K562 (cell line): ENCODE measurements at regions not wholly inside any gene's neighbourhood (a gene's known extent, or its start where the extent isn't known, plus 50 kb on each side); places are given as distances from the start of the nearest gene placed in this dataset.
A peak's percentile ranks its signal among the peaks of the same experiment; 100 is the strongest.

Experiments used
- CCAR2 ChIP-seq: fragments of 200-400 bp; formaldehyde crosslinking; IDR thresholded peaks from 2 replicates; pipeline ENCODE4 v1.6.1; 2017; ENCODE audit warnings: mild to moderate bottlenecking, low read depth, low read length
- ELF2 ChIP-seq: fragments of 250-450 bp; sonication (Bioruptor Pico); IDR thresholded peaks from 2 replicates; pipeline ENCODE4 v1.5.0; 2021; ENCODE audit warnings: mild to moderate bottlenecking
- KDM4B ChIP-seq, 2 experiments: fragments of 450-650 bp in 1 of 2; sonication (generic) in 1 of 2; IDR thresholded peaks; 2 replicates each; pipeline ENCODE4 v1.6.1; 2016 to 2017; ENCODE audit warnings: borderline replicate concordance in 2 of 2, antibody characterized with exemption in 1 of 2, low read depth in 1 of 2, mild to moderate bottlenecking in 1 of 2
- POLR2H ChIP-seq: IDR thresholded peaks from 2 replicates; pipeline ENCODE4 v1.6.1; 2016; ENCODE audit warnings: missing genetic modification characterization, low read depth, mild to moderate bottlenecking, control low read depth, missing compliant biosample characterization, moderate library complexity
- STAT5A ChIP-seq: IDR thresholded peaks from 2 replicates; pipeline ENCODE4 v1.6.1; 2012; ENCODE audit warnings: low read length, inconsistent platforms, borderline replicate concordance
- U2AF1 ChIP-seq: fragments of 200-400 bp; formaldehyde crosslinking; optimal IDR thresholded peaks from 2 replicates; pipeline ENCODE3; 2017; ENCODE audit warnings: mild to moderate bottlenecking, low read depth, low read length, moderate library complexity
- ZC3H8 ChIP-seq: fragments of 450-650 bp; IDR thresholded peaks from 2 replicates; pipeline ENCODE4 v1.6.1; 2017
- TF ChIP-seq, protein P1 (sequence below): sonication (generic); formaldehyde crosslinking; IDR thresholded peaks from 2 replicates; pipeline ENCODE4 v1.8.0; 2022; ENCODE audit warnings: mild to moderate bottlenecking, missing genetic modification reagents
- TF ChIP-seq, protein P2 (sequence below): fragments of 450-650 bp; formaldehyde crosslinking; conservative IDR thresholded peaks from 2 replicates; pipeline ENCODE4 v1.4.0; 2022; ENCODE audit warnings: mild to moderate bottlenecking, missing genetic modification characterization
- TF ChIP-seq, protein P3 (sequence below): fragments of 250-450 bp; sonication (Bioruptor Pico); IDR thresholded peaks from 2 replicates; pipeline ENCODE4 v1.8.0; 2021; ENCODE audit warnings: borderline replicate concordance, mild to moderate bottlenecking, moderate library complexity; ENCODE audit not compliant: poor library complexity, severe bottlenecking
- TF ChIP-seq, protein P4 (sequence below), 2 experiments: IDR thresholded peaks in 1 of 2; conservative IDR thresholded peaks in 1 of 2; 2 replicates each; pipeline ENCODE4 v1.6.1; 2016; ENCODE audit warnings: low read depth in 2 of 2, mild to moderate bottlenecking in 1 of 2, missing compliant biosample characterization in 1 of 2, missing genetic modification characterization in 1 of 2, moderate library complexity in 1 of 2
- TF ChIP-seq, protein P5 (sequence below): fragments of 450-650 bp; IDR thresholded peaks from 2 replicates; pipeline ENCODE4 v1.6.1; 2014; ENCODE audit warnings: low read depth, mild to moderate bottlenecking, moderate library complexity, borderline replicate concordance
- TF ChIP-seq, protein P6 (sequence below): fragments of 250-450 bp; sonication (Bioruptor Pico); IDR thresholded peaks from 2 replicates; pipeline ENCODE4 v1.5.0; 2021; ENCODE audit warnings: mild to moderate bottlenecking, moderate library complexity

DNA sequence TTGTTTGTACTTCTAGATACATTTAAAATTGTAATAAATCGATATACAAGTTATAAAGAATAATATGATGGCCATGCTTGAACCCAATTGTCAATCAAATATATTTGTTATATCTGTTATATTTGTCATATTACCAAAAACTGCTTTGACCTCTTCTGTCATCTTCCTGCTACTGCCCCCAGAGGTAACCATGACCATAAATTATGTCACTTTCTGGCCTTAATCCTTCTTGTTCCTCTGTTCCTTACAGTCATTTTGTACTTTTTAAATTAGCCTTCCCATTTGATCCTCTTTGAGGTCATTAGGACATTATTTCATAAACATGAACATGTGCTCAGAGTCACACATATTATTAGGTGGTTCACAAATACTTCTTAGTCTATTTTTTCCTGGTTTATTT lies 124.7 kb downstream of the HFE start (continued):
- TF ChIP-seq KDM4B (IDR thresholded peaks at IDR 0.05; ENCODE audit: borderline replicate concordance in 2 of 2, low read depth in 1 of 2) (no peak), ZC3H8 (no peak), POLR2H (tag) (peak; percentile 56), U2AF1 (peak; percentile 4), CCAR2 (no peak), ELF2 (CRISPR knock-in tag) (0 out of 2 replicates have a peak, but pooled peaks have one; percentile 51), STAT5A (no peak; the same call in 1 of the 2 replicates)
- TF ChIP-seq, protein P1, sequence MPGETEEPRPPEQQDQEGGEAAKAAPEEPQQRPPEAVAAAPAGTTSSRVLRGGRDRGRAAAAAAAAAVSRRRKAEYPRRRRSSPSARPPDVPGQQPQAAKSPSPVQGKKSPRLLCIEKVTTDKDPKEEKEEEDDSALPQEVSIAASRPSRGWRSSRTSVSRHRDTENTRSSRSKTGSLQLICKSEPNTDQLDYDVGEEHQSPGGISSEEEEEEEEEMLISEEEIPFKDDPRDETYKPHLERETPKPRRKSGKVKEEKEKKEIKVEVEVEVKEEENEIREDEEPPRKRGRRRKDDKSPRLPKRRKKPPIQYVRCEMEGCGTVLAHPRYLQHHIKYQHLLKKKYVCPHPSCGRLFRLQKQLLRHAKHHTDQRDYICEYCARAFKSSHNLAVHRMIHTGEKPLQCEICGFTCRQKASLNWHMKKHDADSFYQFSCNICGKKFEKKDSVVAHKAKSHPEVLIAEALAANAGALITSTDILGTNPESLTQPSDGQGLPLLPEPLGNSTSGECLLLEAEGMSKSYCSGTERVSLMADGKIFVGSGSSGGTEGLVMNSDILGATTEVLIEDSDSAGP (CRISPR knock-in tag) = no peak
- TF ChIP-seq, protein P2, sequence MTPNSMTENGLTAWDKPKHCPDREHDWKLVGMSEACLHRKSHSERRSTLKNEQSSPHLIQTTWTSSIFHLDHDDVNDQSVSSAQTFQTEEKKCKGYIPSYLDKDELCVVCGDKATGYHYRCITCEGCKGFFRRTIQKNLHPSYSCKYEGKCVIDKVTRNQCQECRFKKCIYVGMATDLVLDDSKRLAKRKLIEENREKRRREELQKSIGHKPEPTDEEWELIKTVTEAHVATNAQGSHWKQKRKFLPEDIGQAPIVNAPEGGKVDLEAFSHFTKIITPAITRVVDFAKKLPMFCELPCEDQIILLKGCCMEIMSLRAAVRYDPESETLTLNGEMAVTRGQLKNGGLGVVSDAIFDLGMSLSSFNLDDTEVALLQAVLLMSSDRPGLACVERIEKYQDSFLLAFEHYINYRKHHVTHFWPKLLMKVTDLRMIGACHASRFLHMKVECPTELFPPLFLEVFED = 0 out of 2 replicates have a peak, but pooled peaks have one; percentile 16
- TF ChIP-seq, protein P3, sequence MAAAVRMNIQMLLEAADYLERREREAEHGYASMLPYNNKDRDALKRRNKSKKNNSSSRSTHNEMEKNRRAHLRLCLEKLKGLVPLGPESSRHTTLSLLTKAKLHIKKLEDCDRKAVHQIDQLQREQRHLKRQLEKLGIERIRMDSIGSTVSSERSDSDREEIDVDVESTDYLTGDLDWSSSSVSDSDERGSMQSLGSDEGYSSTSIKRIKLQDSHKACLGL (CRISPR knock-in tag) = no peak
- TF ChIP-seq, protein P4, sequence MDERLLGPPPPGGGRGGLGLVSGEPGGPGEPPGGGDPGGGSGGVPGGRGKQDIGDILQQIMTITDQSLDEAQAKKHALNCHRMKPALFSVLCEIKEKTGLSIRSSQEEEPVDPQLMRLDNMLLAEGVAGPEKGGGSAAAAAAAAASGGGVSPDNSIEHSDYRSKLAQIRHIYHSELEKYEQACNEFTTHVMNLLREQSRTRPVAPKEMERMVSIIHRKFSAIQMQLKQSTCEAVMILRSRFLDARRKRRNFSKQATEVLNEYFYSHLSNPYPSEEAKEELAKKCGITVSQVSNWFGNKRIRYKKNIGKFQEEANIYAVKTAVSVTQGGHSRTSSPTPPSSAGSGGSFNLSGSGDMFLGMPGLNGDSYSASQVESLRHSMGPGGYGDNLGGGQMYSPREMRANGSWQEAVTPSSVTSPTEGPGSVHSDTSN (CRISPR knock-in tag; IDR thresholded peaks at IDR 0.05; ENCODE audit: low read depth) = peak; percentile 59; the same call in 1 of the 2 replicates
- TF ChIP-seq, protein P4 (tag; conservative IDR thresholded peaks at IDR 0.05; ENCODE audit: low read depth) = peak; percentile 93
- TF ChIP-seq, protein P5, sequence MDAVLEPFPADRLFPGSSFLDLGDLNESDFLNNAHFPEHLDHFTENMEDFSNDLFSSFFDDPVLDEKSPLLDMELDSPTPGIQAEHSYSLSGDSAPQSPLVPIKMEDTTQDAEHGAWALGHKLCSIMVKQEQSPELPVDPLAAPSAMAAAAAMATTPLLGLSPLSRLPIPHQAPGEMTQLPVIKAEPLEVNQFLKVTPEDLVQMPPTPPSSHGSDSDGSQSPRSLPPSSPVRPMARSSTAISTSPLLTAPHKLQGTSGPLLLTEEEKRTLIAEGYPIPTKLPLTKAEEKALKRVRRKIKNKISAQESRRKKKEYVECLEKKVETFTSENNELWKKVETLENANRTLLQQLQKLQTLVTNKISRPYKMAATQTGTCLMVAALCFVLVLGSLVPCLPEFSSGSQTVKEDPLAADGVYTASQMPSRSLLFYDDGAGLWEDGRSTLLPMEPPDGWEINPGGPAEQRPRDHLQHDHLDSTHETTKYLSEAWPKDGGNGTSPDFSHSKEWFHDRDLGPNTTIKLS = no peak
- TF ChIP-seq, protein P6, sequence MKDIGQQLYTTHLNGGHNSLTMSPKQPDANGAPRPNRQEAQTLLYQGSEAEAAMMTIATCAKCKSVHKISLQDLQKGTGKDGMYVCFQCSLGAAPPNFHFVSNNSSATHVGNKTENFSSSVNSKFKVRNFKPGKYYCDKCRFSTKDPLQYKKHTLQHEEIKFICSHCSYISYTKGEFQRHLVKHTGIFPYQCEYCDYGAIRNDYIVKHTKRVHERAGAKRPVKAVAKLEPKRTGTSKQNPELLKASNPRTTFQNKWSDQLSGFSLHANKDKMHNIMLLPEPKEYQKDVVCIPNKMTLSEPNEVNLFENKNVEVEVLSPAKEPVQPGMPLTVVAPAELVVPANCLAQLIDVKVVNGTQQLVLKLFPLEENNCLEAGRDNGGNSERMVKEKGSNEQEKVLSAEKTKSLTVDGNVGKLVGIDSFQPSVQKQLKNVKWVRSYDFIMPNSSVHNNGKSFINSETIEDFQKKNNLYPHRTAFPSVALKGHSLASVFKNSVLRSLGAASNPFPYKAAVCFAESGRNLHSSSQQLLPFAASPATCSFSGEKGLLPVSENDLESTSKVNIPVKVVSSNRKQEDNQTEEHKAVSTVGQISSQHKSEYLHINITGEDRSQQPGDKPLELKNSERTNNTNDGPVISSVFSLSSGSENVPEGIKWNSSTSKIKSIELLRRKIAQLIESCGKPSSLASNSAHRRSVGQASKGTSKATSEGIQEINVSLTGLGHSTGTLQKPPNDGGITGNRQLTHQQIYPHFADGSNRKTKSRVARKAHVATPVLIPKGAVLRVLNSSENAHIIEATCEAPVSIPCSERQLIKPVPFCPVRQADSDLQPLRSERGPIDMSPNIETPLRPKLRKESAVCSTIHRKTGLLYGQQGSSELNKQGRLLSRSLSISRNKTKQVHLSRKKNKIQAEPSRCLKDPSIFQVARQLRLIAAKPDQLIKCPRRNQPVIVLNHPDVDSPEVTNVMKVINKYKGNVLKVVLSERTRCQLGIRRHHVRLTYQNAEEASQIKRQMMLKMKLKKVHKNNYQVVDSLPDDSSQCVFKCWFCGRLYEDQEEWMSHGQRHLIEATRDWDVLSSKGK (CRISPR knock-in tag) = no peak
